ENCODE measurements at regions not wholly inside any gene's neighbourhood (a gene's known extent, or its start where the extent isn't known, plus 50 kb on each side); places are given as distances from the start of the nearest gene placed in this dataset.

DNA sequence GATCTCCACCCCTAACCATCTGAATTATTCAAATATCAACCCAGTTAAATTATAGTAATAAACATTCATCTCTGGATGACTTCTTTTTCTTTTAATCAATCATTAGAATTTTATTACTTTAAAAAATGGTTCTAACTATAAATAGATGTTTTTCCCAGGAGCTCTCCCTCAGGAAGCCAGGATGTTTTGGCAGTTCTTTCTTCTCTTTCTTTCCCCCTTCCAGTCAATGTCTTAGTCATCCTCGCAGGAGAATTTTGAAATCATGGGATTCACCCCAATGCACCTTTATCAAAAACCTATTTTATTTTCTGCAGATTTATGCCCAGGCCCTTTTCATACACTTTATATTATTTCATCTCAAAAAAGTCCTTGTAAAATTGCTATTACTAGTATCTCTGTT, 711.6 kb downstream of the CDH11 start:
- no peak for DNase-seq (ENCODE audit: low spot score)

DNA sequence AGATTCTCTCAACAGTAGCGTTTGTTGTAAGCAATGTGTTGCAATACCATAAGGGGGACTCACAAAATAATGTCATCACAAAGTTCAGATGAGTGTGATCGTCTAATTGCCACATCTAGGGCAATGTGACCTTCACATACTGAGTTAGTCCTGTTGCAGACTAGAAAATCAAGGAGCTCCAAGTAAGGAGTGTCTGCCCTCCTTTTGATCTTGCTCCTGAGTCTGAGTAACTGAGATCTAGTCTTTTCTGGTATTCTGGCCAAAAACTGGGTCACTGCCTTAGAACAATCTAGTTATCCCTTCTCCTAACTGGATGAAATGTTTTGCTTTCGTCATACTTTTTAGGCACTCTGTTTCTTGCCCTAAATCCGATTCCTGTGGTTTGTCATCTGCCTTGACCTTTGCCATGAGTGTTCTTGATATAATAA, 712.1 kb downstream of the CDH11 start:
- DNase-seq (ENCODE audit: low spot score) = no peak

DNA sequence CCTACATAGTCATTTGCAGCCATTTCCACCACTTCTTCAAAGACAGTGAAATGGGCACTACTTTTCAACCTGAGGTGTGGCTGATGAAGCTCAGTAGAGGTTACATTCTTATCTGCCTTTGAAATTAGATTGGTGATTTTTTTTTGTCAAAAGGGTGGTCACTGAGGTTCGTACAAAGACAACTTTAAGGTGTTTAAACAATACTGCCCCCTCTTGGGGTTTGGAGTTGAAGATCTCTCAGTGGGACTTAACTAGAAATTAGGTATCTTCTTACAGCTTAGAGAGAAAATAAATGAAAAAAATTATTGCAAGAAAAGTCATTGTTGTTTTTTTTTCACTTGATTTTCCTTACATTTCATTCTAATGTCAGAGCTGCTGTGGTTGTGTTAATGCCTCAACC, 713.2 kb downstream of the CDH11 start:
- no peak for DNase-seq (ENCODE audit: low spot score)

DNA sequence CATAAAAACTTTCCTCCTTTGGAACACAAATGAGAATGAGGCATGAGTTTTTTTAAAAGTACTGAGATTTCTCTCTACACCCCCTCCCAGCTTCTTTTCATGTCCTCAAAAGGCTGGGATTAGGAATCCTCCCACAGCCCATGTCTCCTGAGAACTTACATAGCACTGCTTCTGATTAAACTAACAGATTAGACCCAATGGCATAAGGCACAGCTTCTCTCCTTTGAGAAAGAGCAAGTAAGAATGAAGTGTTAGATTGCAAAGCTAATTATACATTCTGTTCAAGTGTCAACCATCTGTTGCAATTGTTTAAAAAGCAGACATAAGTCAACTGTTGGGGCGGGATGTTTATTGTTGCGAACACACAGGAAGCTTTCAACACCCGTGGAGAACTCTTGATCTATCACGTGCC, 715.1 kb downstream of the CDH11 start:
- DNase-seq (ENCODE audit: low spot score) = no peak

DNA sequence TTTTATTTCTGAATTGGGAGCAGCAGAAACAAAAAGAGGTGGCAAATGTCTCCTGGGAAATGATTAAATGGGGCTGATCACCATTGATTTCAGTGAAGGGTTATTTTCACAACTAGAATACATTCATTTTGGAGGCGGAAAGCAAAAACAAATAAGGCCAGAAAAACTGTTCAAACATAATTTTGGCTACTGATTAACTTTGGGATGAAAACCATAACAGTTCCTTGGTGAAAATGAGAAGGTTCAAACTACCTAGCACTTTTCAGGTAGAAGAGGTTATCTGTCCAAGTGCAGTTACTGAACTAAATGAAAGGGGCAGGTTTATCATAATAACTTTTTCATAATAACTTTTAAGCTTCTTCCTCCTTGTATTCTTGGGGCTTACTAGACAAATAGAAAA, 718.5 kb downstream of the CDH11 start:
- no peak for DNase-seq (ENCODE audit: low spot score)

DNA sequence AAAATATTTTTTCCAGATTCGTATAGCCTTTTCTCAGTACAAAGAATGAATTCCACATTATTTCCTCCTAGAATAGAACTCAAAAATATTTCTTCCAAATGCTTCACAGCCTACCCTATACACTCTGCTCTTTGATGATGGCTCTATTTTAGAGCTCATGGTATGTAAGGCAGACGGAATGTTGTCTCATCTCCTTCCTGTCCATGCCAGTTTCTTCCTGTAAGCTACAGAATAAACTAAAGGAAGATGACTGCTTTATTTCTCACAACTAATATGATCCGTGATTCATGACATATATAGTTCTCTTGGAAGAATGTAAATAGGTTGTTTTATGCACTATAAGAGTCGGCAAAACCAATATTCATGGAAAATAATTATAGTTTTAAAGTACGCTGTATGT, 723.1 kb downstream of the CDH11 start:
- peak; percentile 85 for DNase-seq (ENCODE audit: low spot score)

DNA sequence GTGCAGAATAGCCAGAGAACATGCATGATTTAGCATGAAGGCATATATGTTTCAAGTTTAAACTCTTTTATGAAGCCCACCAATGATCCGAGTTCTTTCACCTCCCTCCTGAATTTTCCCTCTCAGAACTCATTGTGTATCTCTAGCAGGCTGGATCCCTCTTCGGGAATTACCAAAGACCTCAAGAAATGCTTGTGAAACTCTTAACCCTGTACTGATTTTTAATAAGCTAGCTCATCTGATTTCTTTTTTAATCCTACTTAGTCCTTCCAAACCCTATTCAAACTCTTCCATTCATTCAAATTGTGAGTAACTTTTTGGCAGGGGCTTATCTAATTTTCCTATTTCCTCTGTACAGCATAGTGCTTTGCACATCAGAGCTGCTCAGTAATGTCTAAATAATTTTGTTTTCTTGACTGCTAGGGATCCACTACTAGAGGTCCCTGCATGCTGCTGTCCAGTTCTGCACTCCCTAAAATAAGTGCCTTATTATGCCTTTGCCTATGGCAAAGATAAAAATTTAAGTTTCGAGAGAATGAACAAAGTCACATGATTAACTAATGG, 723.8 kb downstream of the CDH11 start:
- peak; percentile 16 for DNase-seq (ENCODE audit: low spot score)

DNA sequence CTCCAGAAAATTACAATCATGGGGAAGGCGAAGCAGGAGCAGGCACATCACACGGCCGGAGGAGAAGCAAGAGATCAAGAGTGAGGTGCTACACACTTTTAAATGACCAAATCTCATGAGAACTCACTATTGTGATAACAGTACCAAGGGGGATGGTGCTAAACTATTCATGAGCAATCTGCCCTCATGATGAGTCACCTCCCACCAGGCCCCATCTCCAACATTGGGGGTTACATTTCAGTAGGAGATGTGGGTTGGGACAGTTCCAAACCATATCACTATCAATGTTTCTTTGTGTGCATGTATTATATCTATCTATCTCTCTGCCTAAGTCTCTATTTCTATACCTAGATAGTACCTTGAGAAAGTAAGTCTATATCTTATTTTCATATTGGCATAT, 724.8 kb downstream of the CDH11 start:
- no peak for DNase-seq (ENCODE audit: low spot score)

DNA sequence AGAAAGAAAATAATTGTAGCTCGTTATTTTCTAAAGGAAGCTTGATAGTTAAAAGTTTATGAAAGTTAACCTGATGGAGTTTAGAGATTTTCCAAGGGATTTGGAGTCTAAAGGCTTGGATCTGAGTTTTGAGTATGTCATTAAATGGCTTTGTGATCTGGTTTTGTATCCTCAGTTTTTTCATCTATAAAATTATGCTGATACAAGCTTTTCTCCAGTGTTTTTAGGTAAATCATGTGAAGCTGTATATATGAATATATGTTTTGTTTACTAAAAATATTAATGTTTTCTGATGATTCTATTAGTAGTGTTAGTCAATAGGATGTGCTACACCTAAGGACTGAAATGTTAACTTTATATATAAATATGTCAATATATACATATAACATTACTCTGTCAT, 727.8 kb downstream of the CDH11 start:
- DNase-seq (ENCODE audit: low spot score) = no peak

DNA sequence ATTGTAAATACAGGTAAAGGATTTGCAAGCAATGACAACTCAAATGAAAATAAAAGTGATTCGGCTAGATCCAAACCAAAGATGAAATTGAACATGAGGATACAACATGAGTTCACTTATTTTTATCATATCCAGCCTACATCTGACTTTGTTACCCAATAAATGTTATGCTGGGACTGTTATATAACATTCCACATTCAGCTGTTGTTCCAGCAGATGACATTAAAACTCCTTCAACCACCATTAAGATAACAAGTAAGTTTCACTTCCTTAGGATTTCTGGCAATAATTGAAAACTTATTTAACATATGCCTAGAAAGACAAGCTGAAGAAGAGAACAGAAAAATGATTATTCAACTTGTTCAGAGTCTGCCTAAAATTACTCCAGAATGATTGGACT, 729.4 kb downstream of the CDH11 start:
- no peak for DNase-seq (ENCODE audit: low spot score)

DNA sequence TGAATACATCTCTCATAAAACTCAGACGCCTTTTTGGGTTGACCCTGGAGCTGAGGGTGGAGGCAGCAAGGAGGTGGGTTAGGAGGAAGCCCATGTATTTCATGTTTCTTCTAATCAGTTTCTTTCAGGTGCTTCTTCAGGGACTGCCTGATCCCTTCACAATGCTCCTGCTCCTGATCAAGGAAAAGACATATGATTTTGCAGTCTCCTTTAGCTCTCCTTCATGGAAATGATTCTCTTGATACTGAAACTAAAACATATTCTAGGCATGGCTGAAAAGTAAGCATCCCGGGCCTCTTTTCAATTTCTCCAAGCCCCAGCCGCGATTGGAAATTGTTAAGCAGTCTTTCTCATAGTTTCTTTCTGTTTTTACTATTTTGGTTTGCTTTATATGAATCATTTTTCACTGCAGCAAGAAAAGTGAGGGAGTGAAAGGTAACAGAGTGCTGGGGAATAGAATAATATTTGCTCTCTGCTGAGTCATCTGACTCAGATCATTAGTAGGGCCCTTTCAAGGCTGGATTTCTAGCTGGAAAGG, 730.7 kb downstream of the CDH11 start:
- no peak for DNase-seq (ENCODE audit: low spot score)

DNA sequence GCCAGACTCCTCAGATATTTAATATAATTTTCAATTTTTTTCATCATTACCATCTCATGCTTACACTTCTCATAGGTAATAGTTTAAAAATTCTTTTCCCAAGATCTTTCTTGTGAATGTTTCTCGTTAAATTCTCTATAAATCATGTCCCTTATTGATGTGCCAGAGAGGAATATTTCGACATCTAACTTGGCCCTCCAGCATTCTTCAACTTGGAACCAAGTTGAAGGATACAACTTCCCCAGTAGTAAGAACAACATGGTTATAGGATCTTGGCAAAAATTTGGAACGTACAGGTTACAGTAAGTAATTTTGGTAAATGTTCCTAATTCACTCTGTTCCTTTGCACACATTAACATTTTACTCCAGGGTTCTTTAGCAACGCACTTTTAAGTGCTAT, 731.8 kb downstream of the CDH11 start:
- DNase-seq (ENCODE audit: low spot score) = no peak

DNA sequence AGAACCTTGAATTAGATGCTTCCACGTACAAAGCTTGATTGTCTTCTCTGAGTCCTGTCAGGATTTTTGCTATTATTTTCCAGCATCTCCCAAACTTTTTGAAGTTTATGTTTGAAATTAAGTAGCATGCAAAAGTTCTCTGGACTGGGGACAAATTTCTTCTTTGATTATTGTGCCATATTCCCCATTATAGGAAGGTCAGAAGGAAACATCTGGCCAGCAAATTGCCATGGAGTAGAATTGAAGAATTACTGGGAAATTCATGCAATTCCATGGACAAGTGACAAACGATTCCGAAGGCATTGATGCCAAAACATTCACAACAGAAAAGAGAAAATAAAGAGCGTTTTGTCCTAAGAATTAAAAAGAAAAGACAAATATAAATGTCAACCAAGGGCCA, 737.2 kb downstream of the CDH11 start:
- DNase-seq (ENCODE audit: low spot score) = no peak

DNA sequence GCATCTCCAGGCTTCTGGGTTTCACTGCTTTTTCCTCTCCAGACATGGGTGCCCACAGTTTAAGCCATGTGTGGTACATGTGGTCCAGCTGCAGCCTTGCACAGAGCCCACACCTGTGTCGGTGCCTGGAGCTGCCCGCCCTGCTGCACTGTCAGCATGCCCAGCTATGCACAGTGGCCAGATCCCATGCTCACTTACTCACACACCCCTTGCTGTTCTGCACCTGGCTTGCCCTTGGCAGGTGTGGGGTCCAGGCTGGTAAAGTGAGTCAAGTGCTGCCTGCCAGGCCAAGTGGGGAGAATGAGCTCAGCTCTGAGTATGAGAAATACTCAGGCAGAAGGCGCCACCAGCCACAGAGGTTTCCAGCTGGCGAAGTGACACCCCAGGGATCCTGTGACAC, 739.9 kb downstream of the CDH11 start:
- DNase-seq (ENCODE audit: low spot score) = no peak

DNA sequence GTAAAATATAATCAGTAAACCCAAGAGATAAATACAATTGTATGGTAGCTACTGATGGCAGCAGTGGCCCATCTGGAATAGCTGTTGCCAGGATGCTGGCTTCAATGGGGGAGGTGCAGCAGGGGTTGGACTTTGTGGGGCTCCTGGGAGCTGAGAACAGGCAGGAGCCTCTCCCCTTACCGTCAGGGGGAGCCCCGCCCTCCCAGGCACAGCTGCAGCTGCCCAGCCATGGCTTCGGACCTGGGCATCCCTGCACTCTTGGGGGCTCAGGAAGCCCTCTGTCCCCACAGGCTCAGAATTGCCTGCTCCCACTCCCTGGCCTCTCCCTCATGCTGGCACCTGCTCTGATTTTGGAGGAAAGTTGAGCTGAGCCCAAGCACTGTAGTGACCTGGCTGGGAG, 741.1 kb downstream of the CDH11 start:
- no peak for DNase-seq (ENCODE audit: low spot score)

DNA sequence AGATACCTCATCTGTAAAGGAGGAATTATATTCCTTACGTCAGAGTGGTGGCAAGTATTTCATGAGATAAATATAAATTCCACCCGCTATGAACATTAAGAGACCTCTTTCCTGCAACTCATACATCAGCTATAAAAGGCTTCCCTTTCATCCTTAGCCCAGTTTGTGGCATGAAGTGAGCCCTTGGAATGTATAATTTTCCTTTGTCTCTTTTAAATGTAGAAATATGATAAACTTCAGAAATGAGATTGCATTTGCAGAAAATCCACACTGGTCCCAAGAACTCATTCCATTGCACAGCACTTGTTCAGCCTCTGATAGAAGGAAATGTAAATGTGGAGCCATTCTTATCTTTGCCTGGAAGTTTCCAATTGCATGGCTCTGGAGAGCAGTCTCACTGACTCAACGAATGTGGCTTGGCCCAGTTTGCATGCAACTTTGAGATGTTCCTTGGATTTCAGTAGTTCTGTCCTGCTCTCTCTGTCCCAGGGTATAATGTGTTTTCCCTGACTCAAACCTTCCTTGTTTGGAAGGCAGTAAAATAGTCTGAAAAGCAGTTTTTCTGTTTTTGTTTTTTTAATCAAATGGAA, 746.4 kb downstream of the CDH11 start:
- no peak for DNase-seq (ENCODE audit: low spot score)

DNA sequence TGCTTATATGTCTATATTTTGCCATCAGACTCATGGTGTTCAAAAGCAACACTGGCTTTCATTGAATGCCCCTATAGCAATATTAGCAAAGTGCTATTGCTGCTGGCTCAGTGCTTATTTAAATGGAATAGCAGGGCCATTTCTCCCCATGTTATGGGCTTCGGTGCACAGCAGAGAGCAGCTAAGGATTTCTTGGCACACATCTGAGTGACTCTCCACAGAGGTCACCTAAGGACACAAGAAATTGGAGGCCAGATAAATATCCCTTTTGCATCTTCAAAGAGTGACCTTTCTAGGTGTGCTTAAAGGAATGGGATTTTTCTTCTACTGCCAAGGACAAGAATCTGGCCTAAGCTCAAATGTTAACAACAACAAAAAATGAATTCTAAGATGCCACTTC, 751.8 kb downstream of the CDH11 start:
- DNase-seq (ENCODE audit: low spot score) = no peak

DNA sequence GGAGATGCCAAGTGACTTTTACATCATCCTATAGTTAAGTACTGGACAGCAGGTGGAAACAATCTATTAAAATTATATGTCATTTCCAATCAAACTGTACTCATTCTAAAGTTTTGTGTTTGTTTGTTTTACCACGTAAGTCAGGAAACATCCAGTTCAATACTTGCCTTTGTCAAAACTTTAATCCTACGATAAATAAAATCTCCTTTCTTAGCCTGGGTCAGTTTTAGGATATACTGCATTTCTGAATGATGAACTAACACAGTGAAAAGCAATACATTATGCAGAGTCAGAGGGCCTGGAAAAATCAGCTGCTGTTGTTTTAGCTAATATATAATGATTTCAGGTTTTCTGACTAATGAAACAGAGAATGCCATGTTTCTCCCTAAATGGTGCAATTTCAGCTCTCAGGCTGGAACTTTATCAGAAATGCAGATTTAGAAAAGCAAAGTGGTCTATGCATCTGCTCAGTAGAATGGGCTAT, 756.4 kb downstream of the CDH11 start:
- no peak for DNase-seq (ENCODE audit: low spot score)

DNA sequence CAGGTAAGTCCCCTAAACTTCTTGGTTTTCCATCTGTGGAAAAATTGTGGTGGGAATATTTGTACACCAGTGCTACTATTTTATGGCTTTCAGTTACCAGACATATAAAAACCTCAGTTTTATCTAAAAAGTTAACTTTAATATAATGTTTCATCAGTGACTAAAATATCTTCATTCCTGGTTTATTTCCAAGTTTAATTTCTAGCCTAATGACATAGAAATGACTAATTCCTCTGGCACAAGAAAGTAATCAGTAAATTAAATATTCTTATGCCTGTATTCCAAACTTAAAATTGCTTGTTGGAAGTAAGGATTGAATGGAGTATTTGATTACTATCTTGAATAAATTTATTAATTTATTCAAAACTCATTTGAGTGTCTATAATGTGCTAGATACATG, 757.0 kb downstream of the CDH11 start:
- DNase-seq (ENCODE audit: low spot score) = no peak

DNA sequence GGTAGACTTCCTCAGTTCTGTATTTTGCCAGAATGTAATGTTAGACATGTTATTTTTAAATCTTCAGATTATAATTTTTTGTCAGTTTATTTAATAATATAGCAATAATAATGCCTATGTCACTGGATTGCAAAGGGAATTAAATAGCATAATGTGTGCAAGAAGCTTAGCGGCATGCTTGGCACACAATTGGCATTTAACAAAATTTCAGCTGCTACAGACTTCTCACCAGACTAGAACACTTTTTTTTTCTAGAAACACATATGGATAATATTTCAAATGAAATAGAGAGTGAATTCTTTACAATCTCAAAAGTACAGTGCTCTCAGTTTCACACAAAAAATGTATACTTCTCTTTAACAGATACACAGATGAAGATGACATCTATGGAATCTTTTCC, 757.4 kb downstream of the CDH11 start:
- DNase-seq (ENCODE audit: low spot score) = no peak

DNA sequence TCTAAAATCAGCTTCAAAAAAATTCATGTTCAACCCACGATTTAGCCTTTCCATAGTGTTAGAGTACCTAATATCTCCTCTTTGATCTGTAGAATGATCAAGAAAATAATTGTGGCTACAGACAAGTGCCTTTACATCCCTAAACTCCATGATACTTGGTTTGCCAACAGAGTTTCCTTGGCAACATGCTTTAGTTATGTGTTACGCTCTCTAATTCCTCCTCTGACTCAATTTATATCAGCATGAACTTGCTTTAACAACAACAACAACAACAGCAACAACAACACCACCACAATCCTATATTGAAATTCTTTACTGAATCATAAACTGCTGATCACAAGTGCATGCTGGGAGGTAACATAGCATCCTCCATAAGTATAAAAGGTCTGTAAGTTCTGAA, 757.8 kb downstream of the CDH11 start:
- DNase-seq (ENCODE audit: low spot score) = no peak

DNA sequence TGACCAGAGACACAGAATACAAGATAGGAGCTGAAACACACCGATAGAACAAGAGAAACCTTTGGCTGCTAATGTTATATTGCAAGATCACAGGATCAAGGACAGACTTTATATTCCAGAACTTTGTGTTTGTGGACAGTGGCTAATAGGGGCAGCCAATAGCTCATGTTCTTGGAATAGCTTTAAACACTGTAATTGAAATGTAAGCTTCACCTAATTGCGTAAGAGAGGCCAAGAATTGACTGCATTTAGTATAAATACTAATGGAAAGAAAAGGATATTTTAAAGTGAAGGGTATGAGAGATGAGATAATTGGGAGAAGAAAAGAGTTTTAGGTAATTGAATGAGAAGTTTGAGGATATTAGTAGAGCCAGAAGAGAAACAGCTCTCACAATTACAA, 758.8 kb downstream of the CDH11 start:
- no peak for DNase-seq (ENCODE audit: low spot score)

DNA sequence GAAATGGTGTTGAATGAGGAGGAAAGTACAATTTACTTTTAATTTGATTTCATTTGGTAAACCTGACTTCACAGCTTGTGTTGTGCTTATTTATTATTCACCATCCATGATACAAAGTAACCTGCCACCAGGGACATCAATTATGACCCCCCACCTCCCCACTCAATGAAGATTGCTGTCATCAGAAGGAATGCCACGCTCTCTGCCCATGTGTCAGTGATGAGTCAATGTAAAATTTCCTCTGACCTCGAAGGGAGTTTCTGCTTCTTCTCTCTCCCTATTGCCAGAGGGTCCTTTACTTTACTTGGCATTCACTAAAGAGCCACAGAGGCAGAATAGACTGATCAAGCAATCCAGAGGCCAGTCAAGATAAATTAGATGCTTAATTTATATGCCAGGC, 759.7 kb downstream of the CDH11 start:
- DNase-seq (ENCODE audit: low spot score) = no peak

DNA sequence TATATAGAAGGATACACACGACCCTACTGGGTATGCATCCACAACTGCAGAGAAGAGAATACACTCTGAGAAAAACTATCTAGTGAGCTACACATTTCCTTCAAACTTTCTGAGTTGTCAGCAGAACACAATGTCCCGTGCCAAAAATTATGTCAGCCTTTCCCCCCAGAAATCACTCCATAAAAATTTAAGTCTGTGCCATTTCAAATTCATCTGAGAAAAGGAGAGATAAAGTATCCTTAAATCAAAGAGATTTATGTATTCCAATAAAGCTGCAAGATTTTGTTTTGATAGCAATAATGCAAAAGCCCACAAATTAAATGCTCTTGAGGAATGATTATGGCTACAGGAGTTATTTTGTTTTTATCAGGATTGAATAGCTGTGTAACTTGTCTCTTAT, 760.1 kb downstream of the CDH11 start:
- no peak for DNase-seq (ENCODE audit: low spot score)
